K562 (cell line): ENCODE measurements at regions not wholly inside any gene's neighbourhood (a gene's known extent, or its start where the extent isn't known, plus 50 kb on each side); places are given as distances from the start of the nearest gene placed in this dataset.
"Not testable (repeated sequence)": the region's sequence is repeated elsewhere in the genome, so short reads cannot be mapped to it uniquely, and the experiment has no call there.

Experiments
- CHD1 ChIP-seq: fragments of 200-600 bp; sonication (generic); IDR thresholded peaks from one replicate; pipeline ENCODE4 v1.6.1; 2012; ENCODE audit warnings: mild to moderate bottlenecking, moderate library complexity, low read length, inconsistent platforms
- EP300 ChIP-seq: IDR thresholded peaks from 2 replicates; pipeline ENCODE4 v1.6.1; 2012; ENCODE audit warnings: low read length, improper control_type of control experiment
- EZH2 ChIP-seq: IDR thresholded peaks from 2 replicates; pipeline ENCODE4 v1.6.1; 2012; ENCODE audit warnings: low read depth, mild to moderate bottlenecking, inconsistent platforms, low read length, borderline replicate concordance
- PYGO2 ChIP-seq: fragments of 450-650 bp; IDR thresholded peaks from 2 replicates; pipeline ENCODE4 v1.6.1; 2016; ENCODE audit warnings: mild to moderate bottlenecking, missing genetic modification characterization, moderate library complexity, missing compliant biosample characterization
- TF ChIP-seq, protein P1 (sequence below), 3 experiments: IDR thresholded peaks in 2 of 3; conservative IDR thresholded peaks in 1 of 3; 2 replicates each; pipeline ENCODE4 v1.5.1; 2011 to 2012; ENCODE audit warnings: low read length in 3 of 3, mild to moderate bottlenecking in 3 of 3, control low read depth in 2 of 3, improper control_type of control experiment in 1 of 3, inconsistent platforms in 1 of 3, low read depth in 1 of 3, mixed read lengths in 1 of 3, moderate library complexity in 1 of 3; ENCODE audit not compliant: insufficient read depth in 2 of 3
- TF ChIP-seq, protein P2 (sequence below): fragments of 450-650 bp; formaldehyde crosslinking; IDR thresholded peaks from 2 replicates; pipeline ENCODE4 v1.4.0; 2020; ENCODE audit warnings: mild to moderate bottlenecking, moderate library complexity

DNA sequence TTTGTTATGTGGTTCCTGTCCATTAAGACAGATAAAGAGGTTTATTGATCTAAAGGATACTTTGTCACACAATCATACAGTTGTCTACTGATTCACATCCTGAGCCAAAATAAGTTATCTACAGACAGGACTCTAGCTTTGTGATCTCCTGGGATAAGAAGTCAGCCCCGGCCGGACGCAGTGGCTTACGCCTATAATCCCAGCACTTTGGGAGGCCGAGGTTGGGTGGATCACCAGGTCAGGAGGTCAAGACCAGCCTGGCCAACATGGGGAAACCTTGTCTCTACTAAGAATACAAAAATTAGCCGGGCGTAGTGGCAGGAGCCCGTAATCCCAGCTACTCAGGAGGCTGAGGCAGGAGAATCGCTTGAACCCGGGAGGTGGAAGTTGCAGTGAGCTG, 821.0 kb downstream of the SORCS1 start:
- TF ChIP-seq EZH2; EP300; CHD1; PYGO2 (tag): not testable (repeated sequence)
- TF ChIP-seq, protein P1, sequence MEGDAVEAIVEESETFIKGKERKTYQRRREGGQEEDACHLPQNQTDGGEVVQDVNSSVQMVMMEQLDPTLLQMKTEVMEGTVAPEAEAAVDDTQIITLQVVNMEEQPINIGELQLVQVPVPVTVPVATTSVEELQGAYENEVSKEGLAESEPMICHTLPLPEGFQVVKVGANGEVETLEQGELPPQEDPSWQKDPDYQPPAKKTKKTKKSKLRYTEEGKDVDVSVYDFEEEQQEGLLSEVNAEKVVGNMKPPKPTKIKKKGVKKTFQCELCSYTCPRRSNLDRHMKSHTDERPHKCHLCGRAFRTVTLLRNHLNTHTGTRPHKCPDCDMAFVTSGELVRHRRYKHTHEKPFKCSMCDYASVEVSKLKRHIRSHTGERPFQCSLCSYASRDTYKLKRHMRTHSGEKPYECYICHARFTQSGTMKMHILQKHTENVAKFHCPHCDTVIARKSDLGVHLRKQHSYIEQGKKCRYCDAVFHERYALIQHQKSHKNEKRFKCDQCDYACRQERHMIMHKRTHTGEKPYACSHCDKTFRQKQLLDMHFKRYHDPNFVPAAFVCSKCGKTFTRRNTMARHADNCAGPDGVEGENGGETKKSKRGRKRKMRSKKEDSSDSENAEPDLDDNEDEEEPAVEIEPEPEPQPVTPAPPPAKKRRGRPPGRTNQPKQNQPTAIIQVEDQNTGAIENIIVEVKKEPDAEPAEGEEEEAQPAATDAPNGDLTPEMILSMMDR (IDR thresholded peaks at IDR 0.05 in 2 of 3, conservative IDR thresholded peaks at IDR 0.05 in 1 of 3; ENCODE audit: insufficient read depth in 2 of 3, low read depth in 1 of 3, low read length in 3 of 3), result not testable (repeated sequence)
- TF ChIP-seq, protein P2, sequence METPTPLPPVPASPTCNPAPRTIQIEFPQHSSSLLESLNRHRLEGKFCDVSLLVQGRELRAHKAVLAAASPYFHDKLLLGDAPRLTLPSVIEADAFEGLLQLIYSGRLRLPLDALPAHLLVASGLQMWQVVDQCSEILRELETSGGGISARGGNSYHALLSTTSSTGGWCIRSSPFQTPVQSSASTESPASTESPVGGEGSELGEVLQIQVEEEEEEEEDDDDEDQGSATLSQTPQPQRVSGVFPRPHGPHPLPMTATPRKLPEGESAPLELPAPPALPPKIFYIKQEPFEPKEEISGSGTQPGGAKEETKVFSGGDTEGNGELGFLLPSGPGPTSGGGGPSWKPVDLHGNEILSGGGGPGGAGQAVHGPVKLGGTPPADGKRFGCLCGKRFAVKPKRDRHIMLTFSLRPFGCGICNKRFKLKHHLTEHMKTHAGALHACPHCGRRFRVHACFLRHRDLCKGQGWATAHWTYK (CRISPR knock-in tag), result not testable (repeated sequence)
